HS-5 (cell line): ENCODE measurements at regions not wholly inside any gene's neighbourhood (a gene's known extent, or its start where the extent isn't known, plus 50 kb on each side); places are given as distances from the start of the nearest gene placed in this dataset.

Source experiments
- DNase-seq: peaks from one replicate; pipeline ENCODE4 v3.0.0-alpha.2; 2012; ENCODE audit warnings: low read depth

GRCh38 chr2:38171208-38171855, 95.4 kb upstream of the CYP1B1 start:
- DNase-seq = no peak

GRCh38 chr2:38170733-38171132, 94.8 kb upstream of the CYP1B1 start:
- no peak for DNase-seq

- DNase-seq = no peak
These were observed 94.1 kb upstream of the CYP1B1 start for GRCh38 chr2:38170067-38170466.

GRCh38 chr2:38168710-38169480, 92.9 kb upstream of the CYP1B1 start:
- no peak for DNase-seq

GRCh38 chr2:38167968-38168350, 92.0 kb upstream of the CYP1B1 start:
- no peak for DNase-seq

GRCh38 chr2:38165698-38166097, 89.7 kb upstream of the CYP1B1 start:
- no peak for DNase-seq

- no peak for DNase-seq
These were observed 88.9 kb upstream of the CYP1B1 start for GRCh38 chr2:38164881-38165280.

- no peak for DNase-seq
These were observed 87.6 kb upstream of the CYP1B1 start for GRCh38 chr2:38163579-38163978.

- DNase-seq = no peak
These were observed 87.1 kb upstream of the CYP1B1 start for GRCh38 chr2:38163006-38163405.

GRCh38 chr2:38160516-38160915, 84.6 kb upstream of the CYP1B1 start:
- DNase-seq = no peak

- no peak for DNase-seq
These were observed 83.6 kb upstream of the CYP1B1 start for GRCh38 chr2:38159597-38159996.

- no peak for DNase-seq
These were observed 83.2 kb upstream of the CYP1B1 start for GRCh38 chr2:38159191-38159590.

- DNase-seq = no peak
These were observed 82.6 kb upstream of the CYP1B1 start for GRCh38 chr2:38158378-38159118.

GRCh38 chr2:38156436-38156835, 80.5 kb upstream of the CYP1B1 start:
- no peak for DNase-seq

- DNase-seq = no peak
These were observed 79.1 kb upstream of the CYP1B1 start for GRCh38 chr2:38155015-38155414.

- no peak for DNase-seq
These were observed 78.4 kb upstream of the CYP1B1 start for GRCh38 chr2:38154395-38154794.

- DNase-seq = no peak
These were observed 77.7 kb upstream of the CYP1B1 start for GRCh38 chr2:38153476-38154135.

GRCh38 chr2:38152913-38153312, 77.0 kb upstream of the CYP1B1 start:
- DNase-seq = no peak

- DNase-seq = no peak
These were observed 76.1 kb upstream of the CYP1B1 start for GRCh38 chr2:38152035-38152434.

- DNase-seq = no peak
These were observed 73.6 kb upstream of the CYP1B1 start for GRCh38 chr2:38149531-38149930.

- DNase-seq = peak; percentile 61
These were observed 72.5 kb upstream of the CYP1B1 start for GRCh38 chr2:38148501-38148900.

- DNase-seq = no peak
These were observed 71.6 kb upstream of the CYP1B1 start for GRCh38 chr2:38147333-38148121.
